Suprapubic skin (tissue), 4 donors: ENCODE measurements at regions not wholly inside any gene's neighbourhood (a gene's known extent, or its start where the extent isn't known, plus 50 kb on each side); places are given as distances from the start of the nearest gene placed in this dataset.
"Not testable (repeated sequence)": the region's sequence is repeated elsewhere in the genome, so short reads cannot be mapped to it uniquely, and the experiment has no call there.

Experiments used
- EP300 ChIP-seq: sonication (generic); formaldehyde crosslinking; IDR thresholded peaks from one replicate; pipeline ENCODE4 v1.6.1; 2017; ENCODE audit warnings: antibody characterized with exemption
- POLR2AphosphoS5 ChIP-seq, 3 donors: sonication (generic); formaldehyde crosslinking; IDR thresholded peaks; one replicate each; pipeline ENCODE4 v1.6.1; 2017; ENCODE audit warnings: antibody characterized with exemption in 3 of 3
- TF ChIP-seq, protein P1 (sequence below), 2 donors: fragments of 200-600 bp in 1 of 2; fragments of 450-650 bp in 1 of 2; sonication (generic) in 1 of 2; IDR thresholded peaks; one replicate each; pipeline ENCODE4 v1.5.1; 2016 to 2019; ENCODE audit warnings: antibody characterized with exemption in 2 of 2, mild to moderate bottlenecking in 1 of 2, moderate library complexity in 1 of 2

DNA sequence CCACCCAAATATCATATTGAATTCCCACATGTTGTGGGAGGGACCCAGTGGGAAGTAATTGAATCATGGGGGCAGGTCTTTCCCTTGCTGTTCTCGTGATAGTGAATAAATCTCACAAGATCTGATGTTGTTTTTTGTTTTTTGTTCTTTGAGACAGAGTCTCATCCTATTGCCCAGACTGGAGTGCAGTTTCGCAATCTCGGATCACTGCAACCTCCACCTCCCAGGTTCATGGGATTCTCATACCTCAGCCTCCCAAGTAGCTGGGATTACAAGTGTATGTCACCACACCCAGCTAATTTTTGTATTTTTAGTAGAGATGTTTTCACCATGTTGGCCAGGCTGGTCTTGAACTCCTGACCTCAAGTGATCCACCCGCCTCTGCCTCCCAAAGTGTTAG, 552.6 kb upstream of the VRK2 start:
- TF ChIP-seq, protein P1, sequence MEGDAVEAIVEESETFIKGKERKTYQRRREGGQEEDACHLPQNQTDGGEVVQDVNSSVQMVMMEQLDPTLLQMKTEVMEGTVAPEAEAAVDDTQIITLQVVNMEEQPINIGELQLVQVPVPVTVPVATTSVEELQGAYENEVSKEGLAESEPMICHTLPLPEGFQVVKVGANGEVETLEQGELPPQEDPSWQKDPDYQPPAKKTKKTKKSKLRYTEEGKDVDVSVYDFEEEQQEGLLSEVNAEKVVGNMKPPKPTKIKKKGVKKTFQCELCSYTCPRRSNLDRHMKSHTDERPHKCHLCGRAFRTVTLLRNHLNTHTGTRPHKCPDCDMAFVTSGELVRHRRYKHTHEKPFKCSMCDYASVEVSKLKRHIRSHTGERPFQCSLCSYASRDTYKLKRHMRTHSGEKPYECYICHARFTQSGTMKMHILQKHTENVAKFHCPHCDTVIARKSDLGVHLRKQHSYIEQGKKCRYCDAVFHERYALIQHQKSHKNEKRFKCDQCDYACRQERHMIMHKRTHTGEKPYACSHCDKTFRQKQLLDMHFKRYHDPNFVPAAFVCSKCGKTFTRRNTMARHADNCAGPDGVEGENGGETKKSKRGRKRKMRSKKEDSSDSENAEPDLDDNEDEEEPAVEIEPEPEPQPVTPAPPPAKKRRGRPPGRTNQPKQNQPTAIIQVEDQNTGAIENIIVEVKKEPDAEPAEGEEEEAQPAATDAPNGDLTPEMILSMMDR (IDR thresholded peaks at IDR 0.05), result not testable (repeated sequence)
- not testable (repeated sequence) for TF ChIP-seq EP300; POLR2AphosphoS5 (IDR thresholded peaks at IDR 0.05)
